ENCODE measurements at regions not wholly inside any gene's neighbourhood (a gene's known extent, or its start where the extent isn't known, plus 50 kb on each side); places are given as distances from the start of the nearest gene placed in this dataset.
"Not testable (repeated sequence)": the region's sequence is repeated elsewhere in the genome, so short reads cannot be mapped to it uniquely, and the experiment has no call there.

- not testable (repeated sequence) for TF ChIP-seq YY1 (IDR thresholded peaks at IDR 0.05; ENCODE audit: insufficient read depth, insufficient read length); ZNF274 (IDR thresholded peaks at IDR 0.05; ENCODE audit: low read depth, low read length)
Measured at GRCh38 chr2:90010442-90011100, 1319.1 kb downstream of the RPIA start.

All from NT2/D1 (cell line).